ENCODE measurements at regions not wholly inside any gene's neighbourhood (a gene's known extent, or its start where the extent isn't known, plus 50 kb on each side); places are given as distances from the start of the nearest gene placed in this dataset.

DNA sequence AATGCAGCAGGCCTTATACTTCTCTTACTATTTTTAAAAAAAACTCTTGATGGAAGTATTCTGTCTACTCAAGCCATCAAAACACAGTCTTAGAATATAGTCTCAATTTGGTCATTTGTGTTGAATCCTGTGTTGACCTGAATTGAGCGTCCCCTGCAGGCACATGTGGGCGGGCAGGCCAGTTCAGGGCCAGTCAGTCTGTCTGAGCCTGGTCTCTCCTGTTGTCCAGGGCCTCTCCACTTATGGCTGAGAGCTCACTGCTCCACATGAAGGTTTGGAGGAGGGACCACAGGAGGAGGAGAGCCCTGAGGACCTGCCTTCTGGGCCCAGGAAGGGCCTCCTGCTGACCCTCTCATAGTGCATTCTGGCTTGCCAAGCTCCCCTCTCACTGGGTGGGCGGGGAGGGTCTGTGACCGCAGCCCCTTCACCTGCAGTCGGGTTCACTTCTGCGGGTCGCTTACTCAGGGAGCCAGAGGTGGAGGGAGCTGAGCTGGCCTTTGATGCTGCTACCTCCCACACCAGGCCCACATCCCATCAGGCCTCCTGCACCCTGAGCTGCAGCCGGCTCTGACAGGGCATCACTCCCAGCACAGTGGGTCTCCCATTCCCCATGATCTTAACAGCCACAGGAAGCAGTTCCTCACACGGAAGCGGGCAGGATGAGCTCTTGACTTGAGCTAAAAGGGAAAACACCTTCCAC, 178.2 kb upstream of the S1PR3 start:
- TF ChIP-seq JUN (IDR thresholded peaks at IDR 0.05; ENCODE audit: low read depth, low read length), result no peak
- TF ChIP-seq NRF1 (IDR thresholded peaks at IDR 0.05; ENCODE audit: low read depth, low read length), result no peak
- no peak for TF ChIP-seq POLR2AphosphoS5 (IDR thresholded peaks at IDR 0.05; ENCODE audit: low read depth, low read length)
- TF ChIP-seq EP300 (IDR thresholded peaks at IDR 0.05; ENCODE audit: borderline replicate concordance in 1 of 2, low read depth in 2 of 2, low read length in 2 of 2), result no peak
- no peak for TF ChIP-seq HDAC2 (IDR thresholded peaks at IDR 0.05; ENCODE audit: borderline replicate concordance in 1 of 2, low read depth in 2 of 2, low read length in 2 of 2)

All from H1 (cell line).